H9 (cell line): ENCODE measurements at regions not wholly inside any gene's neighbourhood (a gene's known extent, or its start where the extent isn't known, plus 50 kb on each side); places are given as distances from the start of the nearest gene placed in this dataset.

Experiments used
- DNase-seq: peaks from one replicate; pipeline ENCODE4 v3.0.0-alpha.2; 2017
- H2AFZ ChIP-seq: one replicate; pipeline ENCODE4 v1.6.1; 2013; ENCODE audit warnings: mild to moderate bottlenecking, low read length, control low read depth, moderate library complexity
- H2AK5ac ChIP-seq: 2 replicates; pipeline ENCODE4 v1.6.1; 2013; ENCODE audit warnings: low read length, control low read depth, mixed read lengths; ENCODE audit not compliant: insufficient read length
- H2BK120ac ChIP-seq: one replicate; pipeline ENCODE4 v1.6.1; 2013; ENCODE audit warnings: low read depth, mild to moderate bottlenecking, low read length, control low read depth, inconsistent platforms; ENCODE audit not compliant: poor library complexity, severe bottlenecking
- H2BK12ac ChIP-seq: 2 replicates; pipeline ENCODE4 v1.6.1; 2013; ENCODE audit warnings: low read length, control low read depth, mixed read lengths, low read depth; ENCODE audit not compliant: insufficient read length
- H2BK15ac ChIP-seq: 2 replicates; pipeline ENCODE4 v1.6.1; 2013; ENCODE audit warnings: low read depth, low read length, control low read depth
- H2BK20ac ChIP-seq: one replicate; pipeline ENCODE4 v1.6.1; 2013; ENCODE audit warnings: low read depth, mild to moderate bottlenecking, low read length, control low read depth, inconsistent platforms; ENCODE audit not compliant: poor library complexity, severe bottlenecking
- H2BK5ac ChIP-seq: 2 replicates; pipeline ENCODE4 v1.6.1; 2013; ENCODE audit warnings: low read length, control low read depth, mixed read lengths; ENCODE audit not compliant: insufficient read length
- H3K14ac ChIP-seq: 2 replicates; pipeline ENCODE4 v1.6.1; 2013; ENCODE audit warnings: low read length, control low read depth; ENCODE audit not compliant: insufficient read depth
- H3K18ac ChIP-seq: 2 replicates; pipeline ENCODE4 v1.6.1; 2013; ENCODE audit warnings: low read depth, mild to moderate bottlenecking, mixed read lengths, low read length, control low read depth; ENCODE audit not compliant: insufficient read length
- H3K23ac ChIP-seq: 2 replicates; pipeline ENCODE4 v1.6.1; 2013; ENCODE audit warnings: low read length, control low read depth, mixed read lengths, low read depth; ENCODE audit not compliant: insufficient read length
- H3K23me2 ChIP-seq: 2 replicates; pipeline ENCODE4 v1.6.1; 2013; ENCODE audit warnings: low read depth, mild to moderate bottlenecking, mixed read lengths, low read length, control low read depth; ENCODE audit not compliant: insufficient read length, poor library complexity, severe bottlenecking
- H3K27ac ChIP-seq: 2 replicates; pipeline ENCODE4 v1.5.1; 2013; ENCODE audit warnings: low read length, control low read depth, mixed read lengths, low read depth; ENCODE audit not compliant: insufficient read length
- H3K27me3 ChIP-seq: 2 replicates; pipeline ENCODE4 v1.6.1; 2013; ENCODE audit warnings: low read length, control low read depth, inconsistent platforms; ENCODE audit not compliant: insufficient read depth
- H3K4ac ChIP-seq: 2 replicates; pipeline ENCODE4 v1.6.1; 2013; ENCODE audit warnings: low read depth, mild to moderate bottlenecking, control low read depth, inconsistent platforms, low read length, moderate library complexity
- H3K4me1 ChIP-seq: 2 replicates; pipeline ENCODE4 v1.6.1; 2013; ENCODE audit warnings: low read length, control low read depth, inconsistent platforms; ENCODE audit not compliant: insufficient read depth
- H3K4me2 ChIP-seq: 2 replicates; pipeline ENCODE4 v1.6.1; 2013; ENCODE audit warnings: low read length, control low read depth, mixed read lengths; ENCODE audit not compliant: insufficient read length, insufficient read depth
- H3K56ac ChIP-seq: 2 replicates; pipeline ENCODE4 v1.6.1; 2013; ENCODE audit warnings: low read depth, mild to moderate bottlenecking, mixed read lengths, low read length, control low read depth; ENCODE audit not compliant: insufficient read length
- H3K79me1 ChIP-seq: 2 replicates; pipeline ENCODE4 v1.6.1; 2013; ENCODE audit warnings: low read depth, mild to moderate bottlenecking, moderate library complexity, low read length, control low read depth, inconsistent platforms; ENCODE audit not compliant: insufficient read depth, poor library complexity, severe bottlenecking
- H3K79me2 ChIP-seq: 2 replicates; pipeline ENCODE4 v1.6.1; 2013; ENCODE audit warnings: low read length, control low read depth, inconsistent platforms; ENCODE audit not compliant: insufficient read depth
- H3K9ac ChIP-seq: 2 replicates; pipeline ENCODE4 v1.6.1; 2013; ENCODE audit warnings: low read length, control low read depth, mixed read lengths; ENCODE audit not compliant: insufficient read length; ENCODE audit errors: extremely low read depth
- H3K9me3 ChIP-seq: one replicate; pipeline ENCODE4 v1.6.1; 2013; ENCODE audit warnings: low read depth, low read length, inconsistent platforms; ENCODE audit not compliant: control insufficient read depth
- H3T11ph ChIP-seq: one replicate; pipeline ENCODE4 v1.6.1; 2013; ENCODE audit warnings: mild to moderate bottlenecking, low read length, control low read depth, inconsistent platforms
- H4K20me1 ChIP-seq: one replicate; pipeline ENCODE4 v1.6.1; 2013; ENCODE audit not compliant: control insufficient read depth, insufficient read length, insufficient read depth
- H4K5ac ChIP-seq: 2 replicates; pipeline ENCODE4 v1.6.1; 2013; ENCODE audit warnings: low read depth, mild to moderate bottlenecking, mixed read lengths, low read length, control low read depth; ENCODE audit not compliant: insufficient read length
- H4K8ac ChIP-seq: replicated peaks from 2 replicates; pipeline ENCODE4 v1.6.1; 2013; ENCODE audit warnings: low read length, control low read depth, mixed read lengths, low read depth; ENCODE audit not compliant: insufficient read length
- H4K91ac ChIP-seq: 2 replicates; pipeline ENCODE4 v1.6.1; 2013; ENCODE audit warnings: low read depth, mild to moderate bottlenecking, moderate library complexity, mixed read lengths, low read length, control low read depth; ENCODE audit not compliant: insufficient read length
- H3K27ac Mint-ChIP-seq, 3 experiments: 2 replicates in 2 of 3; 3 replicates in 1 of 3; pipeline ENCODE4 v1.8.0; 2020 to 2021; ENCODE audit warnings: mixed read lengths in 3 of 3, mild to moderate bottlenecking in 1 of 3, moderate library complexity in 1 of 3
- H3K27me3 Mint-ChIP-seq: 2 replicates; pipeline ENCODE4 v1.8.0; 2021; ENCODE audit warnings: low read depth, mild to moderate bottlenecking, moderate library complexity, mixed read lengths
- H3K36me3 Mint-ChIP-seq, 3 experiments: 2 replicates in 2 of 3; 3 replicates in 1 of 3; pipeline ENCODE4 v1.8.0; 2020 to 2021; ENCODE audit warnings: low read depth in 3 of 3, mixed read lengths in 3 of 3; ENCODE audit not compliant: insufficient read depth in 1 of 3
- H3K4me1 Mint-ChIP-seq, 2 experiments: 2 replicates each; pipeline ENCODE4 v1.8.0; 2020; ENCODE audit warnings: mixed read lengths in 2 of 2
- H3K4me3 Mint-ChIP-seq, 2 experiments: 2 replicates in 1 of 2; 3 replicates in 1 of 2; pipeline ENCODE4 v1.8.0; 2020 to 2021; ENCODE audit warnings: mild to moderate bottlenecking in 2 of 2, mixed read lengths in 2 of 2, moderate library complexity in 1 of 2
- H3K9me3 Mint-ChIP-seq, 2 experiments: 2 replicates in 1 of 2; 3 replicates in 1 of 2; pipeline ENCODE4 v1.8.0; 2020; ENCODE audit warnings: mild to moderate bottlenecking in 2 of 2, mixed read lengths in 2 of 2, moderate library complexity in 1 of 2
- CTCF ChIP-seq: fragments of 200-600 bp; sonication (generic); conservative IDR thresholded peaks from 3 replicates; pipeline ENCODE4 v1.8.0; 2021; ENCODE audit warnings: antibody characterized with exemption, mild to moderate bottlenecking
- WGBS: extraction: QIAGEN DNeasy Blood & Tissue Kit; methylation state at CpG from one replicate; pipeline ENCODE4 v1.1.7; 2013; ENCODE audit warnings: missing lambda C conversion rate, low lambda C conversion rate, mixed read lengths; ENCODE audit not compliant: insufficient read length; ENCODE audit errors: extremely low coverage; 5-methylcytosine and 5-hydroxymethylcytosine counted together

DNA sequence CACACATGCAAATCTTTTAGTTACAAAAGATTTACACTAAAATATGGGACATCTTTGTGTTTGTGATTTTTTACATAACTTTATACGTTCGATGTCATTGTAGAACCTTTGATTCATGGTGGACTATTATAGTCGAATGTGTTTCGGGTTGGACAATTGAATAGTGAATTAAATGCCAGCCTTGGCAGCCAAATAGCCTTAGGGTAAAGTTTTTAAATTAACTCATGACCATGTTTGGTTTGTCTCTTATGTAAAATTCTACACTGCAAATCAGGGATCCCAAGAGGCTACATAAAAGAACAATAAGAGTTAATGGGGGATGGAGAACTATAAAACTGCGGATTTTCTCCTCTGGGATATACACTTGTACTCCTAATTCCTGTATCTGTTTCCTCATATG lies 1735.6 kb upstream of the SPRY2 start:
- no peak overlapping the region for H3K4me2 ChIP-seq
- Mint-ChIP-seq H3K36me3 (no peaks in the 10 kb centered on the region), H3K4me1 (peaks cover 2 to 20% of the 10 kb centered on the region in 2 experiments; a peak in 2 of 4 replicates), H3K27me3 (no peaks in the 10 kb centered on the region), H3K4me3 (no peak overlapping the region), H3K27ac (no peak overlapping the region), H3K9me3 (no peaks in the 10 kb centered on the region)
- H2BK120ac ChIP-seq: no peak overlapping the region
- H3K14ac ChIP-seq: no peak overlapping the region
- no peak overlapping the region for H2BK20ac ChIP-seq
- H3K9ac ChIP-seq: no peak overlapping the region
- H2BK15ac ChIP-seq: no peak overlapping the region
- no peak overlapping the region for H2BK12ac ChIP-seq
- no peak overlapping the region for H2AK5ac ChIP-seq
- no peak overlapping the region for H2AFZ ChIP-seq
- no peaks in the 10 kb centered on the region for H3K27me3 ChIP-seq
- H3K79me2 ChIP-seq: no peaks in the 10 kb centered on the region
- DNase-seq: no peak
- no peak overlapping the region for H3K18ac ChIP-seq
- H3K27ac ChIP-seq: no peak overlapping the region
- H3K9me3 ChIP-seq: no peaks in the 10 kb centered on the region
- H3T11ph ChIP-seq: no peak overlapping the region
- no peak overlapping the region for H3K56ac ChIP-seq
- no peaks in the 10 kb centered on the region for H3K23me2 ChIP-seq
- TF ChIP-seq CTCF: no peak
- no peaks in the 10 kb centered on the region for H4K20me1 ChIP-seq
- H3K4me1 ChIP-seq: peaks cover 2% of the 10 kb centered on the region; the same call in 1 of the 2 replicates
- H4K5ac ChIP-seq: no peak overlapping the region
- H3K4ac ChIP-seq: no peak overlapping the region
- no peak overlapping the region for H4K8ac ChIP-seq
- H3K23ac ChIP-seq: no peak overlapping the region
- H4K91ac ChIP-seq: no peak overlapping the region
- no peak overlapping the region for H2BK5ac ChIP-seq
- H3K79me1 ChIP-seq: no peaks in the 10 kb centered on the region
- no CpG with 5 or more reads among the region's 5 CpGs for WGBS
